GM21447 (cell line): ENCODE measurements at regions not wholly inside any gene's neighbourhood (a gene's known extent, or its start where the extent isn't known, plus 50 kb on each side); places are given as distances from the start of the nearest gene placed in this dataset.

Experiments used
- ATAC-seq: cut with Tn5 transposase; IDR thresholded peaks from one replicate; pipeline ENCODE4 v1.9.1; 2021; ENCODE audit not compliant: unreplicated experiment

DNA sequence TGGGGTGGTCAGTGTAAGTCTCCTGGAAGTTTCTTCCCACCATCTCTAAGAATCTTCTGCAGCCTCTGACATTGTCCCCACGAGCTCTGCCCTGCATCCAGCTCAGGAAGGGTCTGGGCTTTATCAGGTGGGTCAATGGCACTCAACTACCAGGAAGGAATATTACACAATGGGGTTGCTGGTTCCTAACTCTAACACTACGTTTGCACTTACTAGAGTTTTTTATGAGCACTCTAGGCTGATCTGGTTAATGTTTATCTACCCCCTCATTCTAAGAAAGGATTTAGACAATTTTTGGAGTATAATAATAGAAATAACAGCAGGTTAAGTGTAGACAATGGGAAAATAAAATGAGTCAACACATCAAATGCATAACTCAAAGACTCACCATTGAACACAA, 411.1 kb upstream of the RGMA start:
- no peak for ATAC-seq

DNA sequence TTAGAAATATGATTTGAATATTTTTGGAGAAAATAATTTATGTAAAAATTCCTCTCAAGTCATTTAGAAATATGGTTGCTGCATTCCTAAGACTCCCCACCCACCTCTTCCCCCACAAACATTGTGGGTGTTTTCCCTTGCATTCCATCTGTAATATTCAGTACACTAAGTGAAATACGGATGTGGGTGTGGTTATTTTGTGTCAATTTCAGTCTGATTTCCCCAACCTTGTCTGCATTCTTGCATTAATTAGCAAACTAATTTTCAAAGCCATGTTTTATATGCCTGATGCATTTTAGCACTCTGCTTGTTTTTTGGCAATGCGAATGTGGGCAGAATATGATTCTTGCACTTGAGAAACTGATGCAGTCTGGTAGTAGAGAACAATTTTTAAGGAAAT, 408.3 kb upstream of the RGMA start:
- no peak for ATAC-seq

DNA sequence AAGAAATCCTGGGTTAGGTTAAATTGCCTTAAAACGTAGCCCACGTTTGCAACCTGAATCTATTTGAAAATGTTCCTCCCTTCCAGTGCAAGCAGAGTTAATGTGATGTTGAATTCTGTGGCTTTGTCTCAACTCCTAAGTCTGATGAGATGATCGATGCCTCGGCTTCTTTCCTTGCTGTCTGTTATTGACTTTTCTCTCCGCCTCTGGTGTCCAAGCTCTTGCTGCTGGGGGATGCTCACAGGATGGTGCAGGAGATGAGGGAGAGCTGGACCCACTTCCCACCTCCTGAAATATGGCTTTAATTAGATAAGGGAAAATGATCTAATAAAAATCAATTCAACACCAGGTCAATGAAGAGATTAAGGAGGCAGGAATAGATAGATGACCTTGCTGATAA, 407.9 kb upstream of the RGMA start:
- ATAC-seq: no peak

DNA sequence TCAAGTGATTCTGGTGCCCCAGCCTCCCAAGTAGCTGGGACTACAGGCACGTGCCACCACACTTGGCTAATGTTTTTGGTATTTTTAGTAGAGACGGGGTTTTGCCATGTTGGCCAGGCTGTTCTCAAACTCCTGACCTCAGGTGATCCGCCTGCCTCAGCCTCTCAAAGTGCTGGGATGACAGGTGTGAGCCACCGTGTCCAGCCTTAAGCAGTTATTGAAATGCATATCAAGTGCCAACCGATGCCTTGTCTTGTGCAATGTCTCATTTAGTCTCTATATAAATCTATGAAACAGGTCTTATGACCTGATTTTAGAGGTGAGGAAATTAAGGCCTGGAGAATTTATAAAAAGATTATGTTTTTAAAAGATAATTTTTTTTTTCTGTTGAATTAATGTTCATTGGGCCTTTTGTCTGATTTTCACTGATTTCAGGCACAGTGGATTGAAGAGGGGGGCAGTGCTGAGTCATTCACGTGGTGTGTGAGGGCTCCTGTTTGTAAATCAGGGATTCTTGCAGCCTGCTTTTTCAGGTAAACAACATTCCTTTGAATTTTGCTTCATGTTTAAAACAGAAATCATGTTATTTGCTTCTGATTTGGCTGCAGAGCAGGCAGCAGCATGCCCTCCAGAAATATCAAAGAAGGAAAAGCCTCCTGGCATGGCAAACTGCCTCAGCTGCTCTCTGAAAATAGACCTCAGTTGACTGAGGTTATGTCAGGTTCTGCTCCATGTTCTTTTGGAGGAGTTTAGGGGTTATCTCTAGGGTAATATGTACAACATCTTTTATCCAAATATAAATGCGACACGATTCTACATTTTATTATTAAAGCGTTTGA, 407.0 kb upstream of the RGMA start:
- ATAC-seq: no peak

DNA sequence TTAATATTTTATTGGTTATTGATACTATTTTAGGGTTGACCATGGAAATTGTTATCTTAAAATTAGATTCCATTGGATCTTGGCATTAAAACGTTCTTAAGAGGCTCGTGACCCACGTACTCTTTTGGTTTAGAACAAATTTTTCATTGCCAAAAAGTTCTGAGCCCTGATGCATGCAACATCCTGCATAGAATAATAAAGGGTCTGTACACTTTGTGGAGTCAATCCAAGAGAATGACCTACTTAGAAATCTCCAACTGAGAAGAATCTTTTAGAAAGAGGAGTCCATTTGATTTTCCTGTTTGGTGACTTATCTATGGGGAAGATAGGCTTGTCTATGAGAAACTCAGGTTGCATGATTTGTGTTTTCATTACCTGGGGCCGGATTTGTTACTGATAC, 404.2 kb upstream of the RGMA start:
- ATAC-seq: no peak

DNA sequence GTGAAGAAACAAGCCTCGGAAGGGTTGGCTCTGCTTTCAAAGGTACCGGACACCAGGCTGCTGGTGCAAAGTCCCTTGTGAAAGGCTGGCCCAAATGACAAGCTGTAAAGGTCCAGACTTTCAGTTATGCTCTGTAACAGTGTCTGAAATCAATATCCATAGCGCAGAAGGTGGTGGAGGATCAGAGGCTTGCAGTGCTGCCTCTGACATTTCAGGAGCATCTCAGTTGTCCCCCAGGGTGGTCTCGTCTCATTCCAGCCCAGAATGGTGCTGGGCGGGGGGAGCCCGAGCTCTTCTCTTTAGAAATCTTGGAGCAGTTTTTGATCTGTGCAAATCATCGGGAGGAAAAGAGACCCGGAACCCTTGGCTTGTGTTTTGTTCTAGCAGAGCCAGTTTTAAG, 402.3 kb upstream of the RGMA start:
- no peak for ATAC-seq

DNA sequence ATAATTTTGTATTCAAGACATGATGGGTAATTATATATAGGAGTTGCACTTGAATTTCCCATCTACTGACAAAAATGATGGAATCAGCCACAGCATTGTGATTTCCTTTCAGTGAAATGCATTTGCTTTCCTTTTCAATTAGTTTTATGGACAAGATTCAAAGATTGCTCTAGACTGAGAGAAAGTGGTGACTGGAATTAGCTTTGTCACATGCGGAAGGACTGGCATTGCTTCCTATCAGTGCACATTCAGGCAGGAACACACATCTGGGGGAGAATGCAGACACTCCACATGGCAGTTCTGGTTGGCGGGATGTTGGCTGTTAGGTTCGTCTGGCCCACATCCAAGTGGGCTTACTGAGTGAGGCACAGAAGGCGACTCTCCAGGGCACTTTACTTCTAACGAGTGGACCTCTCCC, 399.3 kb upstream of the RGMA start:
- ATAC-seq: no peak

DNA sequence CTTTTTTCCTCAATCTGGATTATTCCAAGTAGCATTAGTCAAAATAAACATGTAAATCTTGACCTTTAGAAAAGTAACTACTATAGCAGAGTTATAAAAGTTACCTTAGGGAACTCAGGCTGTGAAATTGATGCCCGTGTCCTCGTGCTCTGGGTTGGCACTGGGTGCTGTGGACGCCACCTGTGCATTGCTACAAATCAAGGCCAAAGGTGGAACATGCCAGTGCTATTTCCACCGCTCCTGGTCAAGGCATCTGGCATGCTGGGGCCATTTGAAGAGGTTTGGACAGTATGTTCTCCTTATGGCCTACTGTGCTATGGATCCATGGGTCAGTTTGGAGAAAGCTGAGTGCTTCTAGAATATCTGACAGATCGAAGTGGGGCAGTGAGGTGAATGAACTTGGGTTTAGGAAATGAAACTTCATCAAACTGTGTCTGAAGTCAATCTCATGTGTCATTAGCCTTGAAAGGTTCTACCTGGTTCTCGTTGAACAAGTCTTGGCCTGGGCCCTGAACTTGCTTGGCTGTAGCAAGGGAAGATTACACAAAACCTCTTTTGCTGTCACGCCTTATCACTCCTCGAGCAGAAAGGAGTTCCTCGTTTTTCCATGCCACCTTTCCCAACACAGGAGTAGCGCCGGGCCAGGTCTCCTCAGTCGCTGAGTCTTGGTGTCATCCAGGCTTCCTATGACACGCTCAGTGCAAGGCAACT, 397.6 kb upstream of the RGMA start:
- ATAC-seq: no peak

DNA sequence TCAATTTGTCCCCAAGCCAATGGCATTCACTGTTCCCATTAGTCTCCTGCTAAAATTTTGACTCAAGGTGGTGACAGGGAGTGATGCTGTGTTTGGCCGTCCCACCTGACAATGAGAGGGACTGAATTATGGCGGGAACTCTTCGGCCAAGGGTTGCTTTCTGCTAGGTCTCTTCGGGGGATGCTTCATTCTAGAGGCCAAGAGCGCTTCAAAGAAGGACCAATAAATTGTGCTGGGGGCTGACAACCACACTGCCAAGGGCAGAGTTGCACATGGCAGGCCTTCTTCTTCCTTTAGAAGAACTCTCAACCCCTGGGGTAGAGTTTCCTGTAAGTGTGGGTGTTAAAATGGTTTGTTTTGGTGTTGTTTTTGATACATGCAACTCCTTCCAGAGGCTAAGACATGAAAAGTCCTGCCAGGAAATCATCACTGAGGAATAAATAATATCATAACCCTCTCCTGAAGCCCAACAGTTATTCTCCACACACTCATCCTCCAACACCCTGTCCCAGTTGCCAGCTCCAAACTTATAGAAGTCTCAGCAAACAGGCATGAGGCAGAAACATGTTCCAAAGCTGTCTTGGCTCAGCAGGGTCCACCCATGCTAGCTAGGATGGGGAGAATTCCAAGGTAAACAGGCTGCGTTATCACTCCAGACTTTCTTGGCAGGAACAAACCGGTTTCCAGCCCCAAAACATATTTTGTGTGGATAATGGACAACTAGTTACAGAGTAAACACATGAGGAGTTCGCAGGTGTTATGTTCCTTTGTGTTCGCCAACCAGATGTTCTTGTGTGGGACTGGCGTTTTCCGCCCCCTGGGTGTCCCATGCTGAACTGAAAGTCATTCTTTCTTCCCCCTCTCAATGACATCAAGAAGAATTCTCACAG, 396.7 kb upstream of the RGMA start:
- no peak for ATAC-seq

DNA sequence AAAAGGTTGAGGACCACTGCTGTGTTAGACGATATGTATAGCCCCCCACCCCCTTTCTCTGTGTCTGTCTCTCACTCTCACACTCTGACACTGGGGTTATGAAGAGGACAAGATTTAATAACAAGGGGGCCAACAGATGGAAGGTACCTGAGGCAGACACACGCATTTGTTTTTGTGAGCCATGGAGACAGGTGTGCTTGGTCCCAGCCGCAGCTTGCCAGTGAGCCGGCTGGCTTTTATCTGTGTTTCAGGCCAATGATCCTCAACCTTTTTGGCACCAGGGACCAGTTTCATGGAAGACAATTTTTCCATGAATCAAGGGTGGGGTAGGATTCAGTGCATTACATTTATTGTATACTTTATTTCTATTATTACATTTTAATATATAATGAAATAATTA, 394.9 kb upstream of the RGMA start:
- ATAC-seq: no peak

DNA sequence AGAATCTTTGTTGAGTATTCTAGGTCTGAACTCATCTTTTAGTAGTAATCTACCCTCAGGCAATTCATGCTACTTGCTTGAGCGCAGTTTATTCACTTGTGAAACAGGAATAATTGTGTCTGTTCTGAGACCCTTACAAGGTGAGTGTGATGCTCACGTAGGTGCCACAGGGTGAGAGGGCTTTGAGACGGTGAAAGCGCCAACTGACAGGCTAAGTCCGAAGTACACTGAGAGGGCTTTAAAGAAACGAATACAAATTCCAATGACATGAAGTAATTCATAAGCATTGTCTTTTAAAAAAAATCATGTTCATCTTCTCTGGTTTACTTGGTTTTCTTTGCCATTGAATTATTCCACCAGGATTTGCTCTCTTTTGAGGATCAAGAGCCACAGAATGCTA, 393.7 kb upstream of the RGMA start:
- ATAC-seq: no peak

DNA sequence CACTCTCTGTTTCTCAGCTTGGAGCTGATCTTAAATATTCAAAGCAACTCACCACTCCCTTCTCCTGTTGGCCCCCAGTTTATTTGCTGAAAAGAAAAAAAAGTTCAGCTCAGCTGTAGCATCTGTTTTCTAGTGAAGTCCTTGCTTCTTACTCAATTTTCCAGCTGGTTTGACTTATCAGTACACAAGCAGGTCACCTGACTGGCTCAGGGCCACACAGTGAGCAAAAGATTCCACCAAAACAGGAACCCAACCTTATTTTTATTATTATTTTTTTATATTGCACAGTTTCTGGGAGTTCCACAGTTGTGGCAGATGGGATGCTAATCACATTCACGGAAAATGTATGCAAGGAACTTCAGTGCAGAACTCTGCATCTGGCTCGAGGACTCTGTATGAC, 390.7 kb upstream of the RGMA start:
- no peak for ATAC-seq

DNA sequence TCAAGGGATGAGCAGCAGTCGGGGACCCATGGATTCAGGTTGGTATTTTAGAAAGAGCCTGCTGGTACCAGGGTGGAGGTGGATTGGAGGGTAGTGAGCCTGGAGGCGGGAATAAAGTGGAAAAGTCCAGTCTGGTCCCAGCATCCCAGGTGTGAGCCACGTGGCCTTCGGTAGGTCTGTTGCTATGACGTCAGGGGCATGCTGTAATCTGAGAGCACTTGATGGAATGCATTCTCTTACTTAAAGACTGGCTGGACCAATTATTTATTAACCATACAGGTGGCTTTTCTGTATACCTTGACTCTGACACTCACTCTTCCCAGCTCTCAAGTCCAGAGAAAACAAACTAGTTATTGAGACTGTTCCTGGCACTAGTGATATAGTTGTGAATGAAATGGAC, 389.9 kb upstream of the RGMA start:
- no peak for ATAC-seq

DNA sequence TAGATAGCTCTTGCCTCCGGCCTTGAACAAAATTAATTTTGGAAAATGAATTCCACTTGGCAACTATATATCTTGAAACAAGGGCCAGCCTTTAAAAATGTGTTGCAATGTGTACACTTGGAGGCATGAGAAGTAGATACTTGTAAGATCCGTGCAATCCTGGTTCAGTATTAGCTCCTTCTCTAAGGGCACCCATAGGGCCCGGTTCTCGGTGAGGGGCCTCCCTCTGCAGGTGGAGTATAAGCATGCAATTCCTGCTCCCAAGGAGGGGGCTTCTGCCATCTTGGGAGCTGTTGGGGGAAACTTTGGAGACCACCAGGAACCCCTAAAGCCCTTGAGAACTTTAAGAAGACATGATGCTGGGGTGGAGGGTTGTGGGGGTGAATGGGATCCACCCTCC, 388.7 kb upstream of the RGMA start:
- ATAC-seq: no peak

DNA sequence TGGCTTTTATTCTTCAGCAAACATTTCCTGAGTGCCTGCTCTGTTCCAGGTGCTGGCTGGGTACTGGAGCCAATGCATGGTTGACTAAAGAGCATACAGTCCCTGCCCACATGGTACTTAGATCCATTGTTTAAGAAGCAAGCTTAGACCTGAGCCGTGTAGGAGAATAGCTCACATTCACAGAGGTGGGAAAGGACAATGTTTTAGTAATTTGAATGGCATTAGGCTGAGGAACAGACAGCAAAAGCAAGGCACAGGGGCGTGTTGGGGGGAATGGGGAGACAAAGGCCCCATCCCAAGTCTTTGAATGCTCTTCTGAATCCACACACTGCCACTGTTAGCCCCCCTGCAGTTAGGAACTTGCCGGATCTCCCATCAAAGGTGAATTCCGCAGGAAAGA, 388.2 kb upstream of the RGMA start:
- no peak for ATAC-seq

DNA sequence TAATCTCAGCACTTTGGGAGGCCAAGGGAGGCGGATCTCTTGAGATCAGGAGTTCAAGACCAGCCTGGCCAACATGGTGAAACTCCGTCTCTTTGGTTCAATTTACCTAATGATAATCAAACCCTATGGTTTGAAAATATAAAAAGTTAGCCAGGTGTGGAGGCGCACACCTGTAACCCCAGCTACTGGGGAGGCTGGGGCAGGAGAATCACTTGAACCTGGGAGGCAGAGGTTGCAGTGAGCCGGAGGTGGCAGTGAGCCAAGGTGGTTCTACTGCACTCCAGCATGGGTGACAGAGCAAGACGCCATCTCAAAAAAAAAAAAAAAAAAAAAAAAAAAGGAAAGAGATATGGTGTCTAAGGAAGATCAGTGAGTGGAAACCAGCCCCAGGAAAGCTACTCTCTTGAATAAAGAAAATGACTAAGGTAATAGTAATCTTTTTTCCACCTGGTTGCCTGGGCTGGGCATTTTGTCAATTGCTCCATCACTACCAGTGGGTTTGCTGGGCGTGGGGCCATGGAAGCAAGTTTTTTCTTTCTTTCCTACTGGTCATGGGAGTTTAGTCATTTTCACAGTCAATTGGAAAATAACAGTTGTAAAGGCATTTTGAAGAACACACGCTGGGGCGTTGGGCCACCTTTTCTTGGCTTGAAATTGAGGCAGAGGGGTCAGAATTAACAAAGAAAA, 387.6 kb upstream of the RGMA start:
- ATAC-seq: no peak

DNA sequence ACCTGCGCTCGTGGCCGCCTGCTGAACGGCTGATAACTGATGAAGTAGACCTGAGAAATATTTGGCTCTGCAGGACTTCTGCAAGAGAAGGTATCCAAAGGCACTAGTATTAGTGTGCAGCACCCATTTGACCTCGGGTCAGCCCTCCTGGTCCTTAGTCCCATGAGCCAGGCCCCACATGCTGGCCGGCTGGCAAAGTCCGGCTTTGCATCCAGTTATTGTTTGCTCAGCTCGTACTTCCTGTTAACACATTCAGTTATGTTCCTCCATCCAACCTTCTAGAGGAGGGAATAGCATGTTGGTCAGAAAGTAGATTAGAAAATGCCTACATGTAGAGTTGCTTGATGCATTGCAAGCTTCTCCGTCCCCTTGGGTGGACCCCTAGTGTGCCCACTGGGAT, 385.7 kb upstream of the RGMA start:
- ATAC-seq: no peak

DNA sequence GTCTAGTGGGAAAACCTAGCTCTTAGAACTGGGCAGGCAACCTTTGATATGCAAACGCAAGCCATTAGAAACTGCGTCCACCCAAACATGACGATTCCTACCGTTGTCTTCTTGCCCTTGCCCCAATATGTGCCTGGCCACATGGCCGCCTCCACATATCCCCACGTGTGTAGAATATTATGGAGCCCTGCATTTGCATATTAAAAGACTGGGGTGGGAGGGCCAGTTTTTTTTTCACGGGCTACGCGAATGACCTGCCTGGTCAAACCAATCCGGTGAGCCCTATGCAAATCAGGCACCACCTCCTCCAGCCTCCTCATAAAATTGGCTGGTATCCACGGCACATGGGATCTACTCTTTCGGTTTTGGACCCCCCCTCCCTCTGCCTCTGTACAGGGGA, 381.0 kb upstream of the RGMA start:
- no peak for ATAC-seq

DNA sequence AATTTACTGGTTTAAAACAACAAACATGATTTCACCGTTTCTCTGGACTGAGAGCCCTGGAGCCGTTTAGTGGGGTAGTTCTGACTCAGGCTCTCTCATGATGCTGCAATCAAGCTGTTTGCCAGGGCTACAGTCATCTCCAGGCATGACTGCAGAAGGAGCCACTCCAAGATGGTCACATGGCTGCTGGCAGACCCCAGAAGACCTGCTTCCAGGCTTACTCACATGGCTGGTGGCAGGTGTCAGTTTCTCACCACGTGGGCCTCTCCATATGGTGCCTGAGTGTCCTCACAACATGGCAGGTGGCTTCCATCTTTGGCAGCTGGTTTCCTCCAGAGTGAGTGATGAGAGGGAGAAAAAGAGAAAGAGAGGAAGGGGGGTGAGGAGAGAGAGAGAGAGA, 378.3 kb upstream of the RGMA start:
- ATAC-seq: no peak

DNA sequence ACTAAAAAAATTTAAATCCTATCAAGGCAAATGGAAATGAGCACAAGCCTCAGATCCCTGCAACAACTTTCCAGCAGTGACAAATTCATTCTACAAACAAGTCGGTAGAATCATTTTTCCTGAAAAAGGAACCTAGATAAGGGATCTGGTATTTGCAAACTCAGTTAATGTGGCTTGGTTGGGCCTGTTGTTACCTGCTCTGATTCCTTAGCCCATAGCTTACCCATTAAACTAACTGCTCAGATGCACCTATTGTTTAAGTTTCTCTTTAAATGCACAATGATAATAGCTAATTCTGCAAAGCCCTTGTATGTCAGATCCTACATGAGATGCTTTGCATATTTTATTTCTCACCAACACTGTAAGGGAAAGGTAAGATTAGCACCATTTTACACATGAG, 377.4 kb upstream of the RGMA start:
- no peak for ATAC-seq

DNA sequence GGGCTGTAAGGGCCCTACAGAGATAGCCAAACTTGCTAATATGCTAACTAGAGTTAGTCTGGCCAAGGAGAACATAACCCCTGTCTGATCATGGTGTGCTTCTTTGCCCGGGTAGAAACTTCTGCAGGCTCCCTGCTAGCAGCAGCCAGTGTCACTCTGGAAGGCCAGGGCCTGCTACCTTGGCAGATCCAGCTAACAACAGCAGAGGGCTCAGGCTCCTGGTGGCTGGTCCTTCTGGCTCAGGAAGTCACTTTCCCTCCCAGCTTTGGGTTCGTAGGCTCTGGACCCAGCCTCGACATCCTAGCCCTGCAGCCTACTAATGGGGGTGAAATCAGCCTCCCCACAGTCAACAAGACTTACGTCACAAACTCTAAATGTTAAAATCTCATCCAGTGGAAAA, 373.7 kb upstream of the RGMA start:
- ATAC-seq: no peak
